GM18508 (cell line): ENCODE measurements at regions not wholly inside any gene's neighbourhood (a gene's known extent, or its start where the extent isn't known, plus 50 kb on each side); places are given as distances from the start of the nearest gene placed in this dataset.

Experiments
- ATAC-seq: cut with Tn5 transposase; IDR thresholded peaks from one replicate; pipeline ENCODE4 v1.9.1; 2021; ENCODE audit warnings: moderate number of reproducible peaks; ENCODE audit not compliant: insufficient read depth, unreplicated experiment

DNA sequence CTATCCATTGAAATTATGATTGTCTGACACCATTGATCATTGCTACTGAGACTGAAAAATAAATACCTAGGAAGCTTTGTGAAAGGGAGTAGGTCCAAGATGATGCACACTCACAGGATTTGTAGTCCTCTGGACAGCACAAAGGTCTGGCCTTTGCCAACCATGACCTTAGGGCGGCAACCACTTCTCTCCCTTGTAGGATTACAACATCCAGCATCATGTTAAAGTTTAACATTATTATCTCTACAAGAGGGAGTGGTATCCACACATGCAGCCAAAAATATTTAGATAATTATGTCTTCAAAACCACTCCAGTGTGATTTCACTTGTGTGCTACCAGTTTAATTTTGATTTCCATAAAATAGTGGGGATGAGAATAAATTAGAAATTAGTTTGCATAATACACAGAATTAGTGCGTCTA is 51.1 kb upstream of the NHSL1 start:
- no peak for ATAC-seq

DNA sequence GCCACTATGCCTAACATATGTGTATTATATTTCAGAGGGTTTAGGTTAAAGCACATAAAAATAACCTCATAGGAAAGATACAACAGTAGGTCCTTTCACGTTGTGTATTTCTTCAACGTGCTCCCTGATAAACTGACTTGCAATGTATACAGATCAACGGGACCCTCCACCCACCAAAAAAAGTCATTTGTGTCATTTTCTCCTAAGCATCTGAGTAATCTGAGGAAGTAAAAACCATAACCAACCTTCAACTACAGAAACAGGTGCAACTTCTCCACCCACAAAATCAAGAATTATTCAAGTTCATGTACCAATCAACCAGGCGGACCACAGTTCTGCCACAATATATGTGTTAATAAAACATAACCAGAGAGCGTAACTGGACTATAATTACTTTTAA is 54.9 kb upstream of the NHSL1 start:
- no peak for ATAC-seq

DNA sequence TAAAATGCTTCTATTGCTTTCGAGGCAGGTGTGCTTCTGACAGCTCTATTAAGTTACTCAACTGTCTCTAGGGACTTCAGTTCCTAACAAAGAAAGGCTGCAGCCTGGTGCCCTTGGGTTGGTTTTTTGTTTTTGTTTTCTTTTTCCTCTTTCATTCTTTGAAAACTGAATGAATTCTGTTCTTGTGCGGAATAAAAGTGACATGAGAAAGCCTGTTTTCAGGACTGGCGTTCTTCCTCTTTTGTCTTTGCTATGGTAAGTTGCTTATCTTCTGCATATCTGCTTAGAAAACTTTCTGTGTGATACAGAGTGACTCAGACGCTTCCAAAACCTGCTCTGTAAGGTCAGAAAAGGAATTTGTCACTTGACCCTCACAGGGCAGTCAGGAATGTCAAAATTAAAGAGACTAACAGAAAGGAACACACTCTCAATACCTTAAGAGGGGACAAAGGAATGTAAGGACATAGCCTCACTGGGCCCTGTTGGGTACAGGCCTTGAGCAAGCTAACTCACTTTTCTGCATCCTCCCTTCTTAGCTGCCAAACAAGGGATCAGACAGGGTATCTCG is 56.2 kb upstream of the NHSL1 start:
- ATAC-seq = no peak

DNA sequence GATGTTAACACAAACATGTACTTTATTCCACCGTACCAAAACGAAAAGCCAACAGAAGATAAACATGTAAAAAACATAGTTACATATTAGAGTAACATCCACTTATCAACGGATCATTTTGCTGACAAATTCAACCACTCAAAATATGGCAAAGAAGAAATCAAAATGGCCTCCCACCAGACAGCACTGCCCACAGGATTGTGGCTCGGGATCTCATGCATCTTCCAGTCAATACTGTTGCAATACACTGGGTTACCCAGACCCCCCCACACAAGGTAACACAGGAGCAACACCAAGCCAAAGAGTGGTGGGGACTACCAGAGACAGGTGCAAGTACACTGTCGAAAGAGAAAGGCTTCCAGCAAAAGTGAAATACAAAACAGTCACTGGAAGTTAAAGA is 57.9 kb upstream of the NHSL1 start:
- ATAC-seq = no peak

DNA sequence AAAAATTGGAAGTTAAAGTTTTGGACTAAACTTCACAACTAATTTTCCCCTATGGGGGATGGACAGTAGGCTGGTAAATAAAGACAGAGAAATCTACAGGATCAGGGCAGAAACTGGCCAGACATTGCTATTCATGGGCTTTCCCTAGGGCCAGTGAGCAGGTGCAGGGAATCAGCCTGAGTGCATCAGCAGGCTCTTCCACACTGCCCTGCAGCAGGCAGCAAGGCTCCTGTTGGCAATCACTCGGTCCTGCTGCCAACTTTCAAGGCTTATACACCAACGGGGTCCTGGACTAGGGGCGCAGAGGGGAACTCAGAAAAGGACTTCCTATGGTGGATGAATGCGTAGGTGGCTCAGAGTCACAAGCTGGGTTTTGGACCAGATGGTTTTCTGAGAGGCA is 59.8 kb upstream of the NHSL1 start:
- no peak for ATAC-seq

DNA sequence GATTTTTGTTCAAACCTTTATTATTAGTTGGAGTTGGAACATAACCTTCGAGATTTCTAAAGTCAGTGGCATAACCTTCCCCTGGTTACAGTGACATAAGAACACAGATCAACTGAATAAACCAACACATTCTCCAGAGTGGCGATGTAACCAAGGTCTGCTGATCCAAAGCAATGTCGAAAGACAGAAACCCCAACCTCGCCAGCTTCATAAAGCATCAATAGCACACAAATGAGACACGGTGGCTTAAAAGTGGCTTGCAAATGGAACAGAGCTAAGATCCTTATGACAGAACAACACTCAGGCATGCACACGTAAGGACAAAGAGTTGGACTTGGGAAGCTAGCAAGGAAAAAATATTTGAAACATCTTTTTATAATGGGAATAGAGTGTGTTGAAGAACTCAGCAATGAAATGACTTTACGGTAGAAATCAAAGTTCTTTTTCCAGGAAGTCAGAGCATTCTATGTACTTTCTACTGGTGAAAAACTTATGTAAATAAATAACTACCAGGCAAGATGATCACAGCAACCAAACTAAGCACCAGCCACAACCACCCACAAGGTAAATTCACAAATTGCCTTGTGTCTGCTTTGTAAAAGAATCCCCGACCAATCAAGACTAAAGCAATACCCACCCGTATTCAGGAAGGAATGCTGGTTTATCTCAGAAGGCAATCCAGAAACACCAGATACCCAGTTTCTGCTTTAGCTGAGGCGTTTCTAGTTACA is 61.0 kb upstream of the NHSL1 start:
- no peak for ATAC-seq

DNA sequence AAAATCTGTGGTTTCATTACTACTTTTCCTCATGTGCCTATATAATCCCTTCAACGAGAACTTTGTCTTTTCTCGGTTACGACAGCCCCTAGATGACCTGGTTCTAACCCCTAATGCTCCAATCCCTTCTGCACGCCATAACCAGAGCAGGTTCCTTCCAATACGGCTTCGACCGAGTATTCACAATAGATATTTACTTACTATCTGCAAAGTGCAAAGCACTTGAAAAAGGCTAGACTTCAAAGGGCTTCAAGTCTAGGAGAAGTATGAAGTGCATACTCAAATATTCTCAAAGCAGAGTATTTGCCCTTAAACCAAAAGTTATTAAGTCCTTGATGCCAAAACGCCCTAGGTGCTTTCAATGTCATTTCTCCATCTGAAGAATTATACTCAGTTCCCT is 63.4 kb upstream of the NHSL1 start:
- ATAC-seq = no peak

DNA sequence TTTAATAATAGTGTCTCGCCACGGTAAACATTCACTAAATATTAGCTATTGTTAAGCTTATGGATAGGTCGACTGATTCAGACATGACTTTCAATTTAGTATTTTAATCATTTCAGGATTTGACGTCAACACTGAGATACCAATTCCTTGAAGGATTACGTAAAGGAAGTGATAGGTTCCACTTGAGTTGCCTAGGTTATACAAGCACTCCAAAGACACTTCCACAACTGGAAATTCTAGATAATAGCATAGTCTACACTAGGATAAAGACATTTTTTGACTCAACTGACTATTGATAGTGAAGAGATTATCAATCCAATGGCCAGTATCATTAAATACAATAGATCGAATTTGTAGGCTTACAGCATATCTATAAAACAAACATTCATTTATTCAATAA is 63.9 kb upstream of the NHSL1 start:
- no peak for ATAC-seq

DNA sequence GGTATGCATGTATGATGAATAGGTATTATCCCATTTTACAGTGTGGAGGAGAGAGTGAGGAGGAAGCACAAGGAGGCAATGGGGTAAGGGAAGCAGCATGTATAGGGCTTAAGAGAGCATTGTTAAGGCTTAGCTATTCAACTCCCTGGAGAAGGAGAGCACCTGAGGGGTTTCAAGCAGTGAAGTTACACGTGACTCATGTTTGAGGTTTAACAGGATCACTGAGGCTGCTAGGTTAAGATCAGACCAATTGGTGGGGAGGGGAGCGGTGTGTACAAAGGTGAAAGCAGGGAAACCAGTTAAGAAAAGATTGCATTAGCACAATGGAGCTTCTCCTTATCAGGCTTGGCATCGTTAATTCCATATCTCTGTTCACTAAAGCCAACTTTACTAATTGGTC is 64.4 kb upstream of the NHSL1 start:
- ATAC-seq = no peak

DNA sequence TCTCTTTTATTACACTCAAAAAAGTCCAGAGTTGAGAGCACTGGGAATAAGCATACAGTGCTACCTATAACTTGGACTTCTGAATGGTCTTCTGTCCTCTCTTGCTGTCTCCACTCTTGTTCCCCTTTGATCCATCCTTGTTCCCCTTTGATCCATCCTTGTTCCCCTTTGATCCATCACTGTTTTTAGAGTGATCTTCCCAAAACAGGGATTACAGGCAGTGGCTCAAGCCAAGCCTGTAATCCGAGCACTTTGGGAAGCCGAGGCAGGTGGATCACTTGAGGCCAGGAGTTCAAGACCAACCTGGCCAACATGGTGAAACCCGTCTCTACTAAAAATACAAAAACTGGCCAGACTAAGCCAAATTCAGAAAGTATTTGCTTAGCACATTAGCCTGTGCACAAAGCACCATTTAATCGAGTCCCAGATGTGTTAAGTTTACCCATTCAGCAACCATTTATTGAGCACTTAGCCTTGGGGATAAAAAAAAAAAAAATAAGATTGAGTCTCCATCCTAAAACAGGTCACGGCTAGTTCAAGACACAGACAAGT is 65.0 kb upstream of the NHSL1 start:
- no peak for ATAC-seq

DNA sequence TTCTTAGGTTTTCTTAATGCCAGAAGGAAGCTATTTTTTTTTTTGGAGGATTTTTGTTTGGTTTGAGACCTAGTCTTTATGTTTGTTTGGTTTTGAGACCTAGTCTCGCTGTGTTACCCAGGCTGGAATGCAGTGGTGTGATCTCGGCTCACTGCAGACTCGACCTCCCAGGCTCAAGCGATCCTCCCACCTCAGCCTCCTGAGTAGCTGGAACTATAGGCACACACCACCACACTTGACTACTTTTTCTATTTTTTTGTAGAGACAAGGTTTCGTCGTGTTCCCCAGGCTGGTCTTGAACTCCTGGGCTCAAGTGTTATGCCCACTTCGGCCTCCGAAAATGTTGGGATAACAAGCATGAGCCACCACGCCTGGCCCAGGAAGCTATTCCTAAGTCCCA is 67.8 kb upstream of the NHSL1 start:
- ATAC-seq = no peak

DNA sequence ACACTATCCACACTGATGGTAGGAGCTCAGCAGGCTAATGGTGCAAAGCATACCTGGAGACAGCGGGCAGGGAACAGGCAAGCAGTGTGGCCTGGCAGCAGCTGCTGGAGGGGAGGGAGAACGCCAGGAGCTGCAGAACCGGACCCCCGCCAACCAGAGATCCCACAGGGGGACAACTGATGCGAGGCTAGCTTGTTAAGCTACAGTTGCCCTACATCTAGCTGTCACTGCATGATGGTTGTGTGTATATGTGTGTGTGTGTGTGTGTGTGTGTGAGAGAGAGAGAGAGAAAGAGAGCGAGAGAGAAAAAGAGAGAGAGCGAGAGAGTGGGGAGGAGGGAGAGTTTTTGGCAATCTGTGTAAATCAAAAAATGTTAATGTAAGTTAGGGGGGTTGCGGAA is 69.7 kb upstream of the NHSL1 start:
- ATAC-seq = no peak

DNA sequence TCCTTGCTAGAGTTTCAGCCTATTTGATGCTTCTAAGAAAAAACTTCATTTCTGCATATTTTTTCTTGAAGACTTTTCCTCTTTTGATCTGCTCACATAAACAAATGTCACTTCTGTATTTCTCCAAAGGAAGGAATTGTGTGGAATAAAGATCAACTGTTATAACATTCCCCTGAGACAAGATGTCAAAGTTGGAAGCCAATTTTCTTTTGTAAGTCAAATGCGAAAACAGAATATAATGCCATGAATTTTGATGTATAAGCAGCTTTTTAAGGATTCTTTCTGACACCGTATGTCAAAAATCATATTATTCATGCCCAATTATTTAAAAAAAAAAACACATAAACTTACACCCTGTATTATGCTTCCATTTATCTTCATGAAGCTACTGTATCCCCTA is 70.3 kb upstream of the NHSL1 start:
- ATAC-seq = no peak

DNA sequence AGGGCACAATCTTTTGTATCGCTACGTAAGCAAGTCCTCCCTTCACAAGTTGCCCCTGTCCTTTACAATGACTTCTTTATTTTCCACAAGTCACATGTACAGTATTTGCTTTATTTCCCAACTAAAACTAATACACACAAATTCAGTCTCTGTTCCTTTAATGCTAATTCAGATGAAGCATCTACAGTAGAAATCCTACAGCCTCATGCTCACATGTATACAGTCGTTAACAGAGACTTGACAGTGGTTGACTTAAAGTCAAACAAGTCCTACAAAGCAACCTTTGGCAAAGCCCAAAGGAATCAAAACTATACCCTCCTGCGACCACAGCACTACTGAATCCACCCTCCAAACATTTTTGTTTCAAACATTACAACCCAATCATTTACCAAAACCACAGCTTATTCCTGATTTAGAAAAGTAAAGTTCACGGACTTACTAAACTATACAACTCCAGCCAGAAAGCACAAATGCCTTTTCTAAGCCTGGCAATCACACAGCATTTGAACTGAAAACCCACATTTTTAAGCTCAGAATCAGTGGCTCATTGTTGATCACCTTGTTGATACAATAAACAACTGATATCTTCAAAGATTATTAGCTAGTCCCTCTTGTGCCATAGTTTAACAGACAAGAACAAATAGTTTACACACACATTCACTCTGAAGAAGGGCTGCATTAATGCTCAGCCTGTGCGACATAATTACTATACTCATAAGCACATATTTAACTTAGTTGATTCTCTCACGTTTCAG is 70.9 kb upstream of the NHSL1 start:
- no peak for ATAC-seq

DNA sequence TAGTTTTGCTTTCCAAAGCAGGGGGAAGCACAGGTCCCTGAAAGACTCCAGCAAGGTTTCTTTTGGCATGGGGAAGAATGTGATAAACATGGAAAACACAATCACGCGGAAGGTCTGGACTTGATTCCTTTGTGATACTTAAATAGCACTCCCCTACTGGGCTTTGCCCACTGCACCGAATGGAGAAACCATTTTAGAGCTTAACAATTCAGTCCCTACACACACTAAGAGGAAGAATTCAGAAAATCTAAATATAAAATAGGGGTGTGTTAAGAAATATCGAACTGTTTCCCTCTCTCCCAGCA is 71.4 kb upstream of the NHSL1 start:
- no peak for ATAC-seq

DNA sequence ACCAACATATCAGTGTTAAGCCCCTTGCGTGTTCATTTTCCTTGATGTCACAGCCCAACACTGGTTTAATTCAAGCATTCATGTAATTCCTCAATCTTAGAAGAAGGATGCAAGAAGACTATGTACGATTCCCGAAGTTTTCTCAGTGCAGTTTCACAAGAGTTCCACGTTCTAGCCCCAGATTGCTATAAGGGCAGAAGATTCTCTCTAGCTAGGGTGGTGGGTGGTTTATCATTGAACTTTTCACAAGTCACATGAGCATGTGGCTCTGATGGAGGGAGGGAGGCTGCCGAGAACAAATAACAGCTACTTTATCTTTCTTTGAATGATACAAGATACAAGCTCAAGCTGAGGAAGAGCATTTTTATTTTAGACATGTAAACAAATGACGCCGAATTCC is 71.9 kb upstream of the NHSL1 start:
- ATAC-seq = no peak

DNA sequence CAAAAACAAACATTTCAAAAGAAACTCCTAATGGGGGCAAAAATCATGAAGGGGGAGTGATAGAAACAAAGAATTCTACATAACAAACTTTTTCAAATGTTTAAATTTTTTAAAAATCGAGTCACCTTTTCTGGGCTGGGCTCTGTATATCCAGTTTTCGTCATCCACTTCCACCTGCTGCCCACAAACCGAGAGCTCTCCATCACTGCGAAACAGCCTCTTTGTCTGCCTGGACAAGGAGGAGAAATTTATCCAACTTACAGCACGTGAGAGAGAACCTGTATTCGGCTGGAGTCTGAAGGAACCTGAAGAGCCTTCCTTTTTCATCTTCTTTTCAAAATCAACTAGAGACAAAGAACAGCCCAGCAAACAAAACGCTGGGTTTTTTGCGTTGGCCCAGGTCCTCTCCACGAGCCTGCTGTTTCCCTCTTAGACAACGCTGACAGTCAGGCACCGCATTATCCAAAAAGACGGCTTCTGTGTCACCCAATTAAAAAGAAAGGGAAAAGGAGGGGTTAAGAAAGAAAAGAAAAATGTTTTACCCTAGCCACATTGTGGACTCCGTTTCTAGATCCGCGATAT is 72.4 kb upstream of the NHSL1 start:
- no peak for ATAC-seq

DNA sequence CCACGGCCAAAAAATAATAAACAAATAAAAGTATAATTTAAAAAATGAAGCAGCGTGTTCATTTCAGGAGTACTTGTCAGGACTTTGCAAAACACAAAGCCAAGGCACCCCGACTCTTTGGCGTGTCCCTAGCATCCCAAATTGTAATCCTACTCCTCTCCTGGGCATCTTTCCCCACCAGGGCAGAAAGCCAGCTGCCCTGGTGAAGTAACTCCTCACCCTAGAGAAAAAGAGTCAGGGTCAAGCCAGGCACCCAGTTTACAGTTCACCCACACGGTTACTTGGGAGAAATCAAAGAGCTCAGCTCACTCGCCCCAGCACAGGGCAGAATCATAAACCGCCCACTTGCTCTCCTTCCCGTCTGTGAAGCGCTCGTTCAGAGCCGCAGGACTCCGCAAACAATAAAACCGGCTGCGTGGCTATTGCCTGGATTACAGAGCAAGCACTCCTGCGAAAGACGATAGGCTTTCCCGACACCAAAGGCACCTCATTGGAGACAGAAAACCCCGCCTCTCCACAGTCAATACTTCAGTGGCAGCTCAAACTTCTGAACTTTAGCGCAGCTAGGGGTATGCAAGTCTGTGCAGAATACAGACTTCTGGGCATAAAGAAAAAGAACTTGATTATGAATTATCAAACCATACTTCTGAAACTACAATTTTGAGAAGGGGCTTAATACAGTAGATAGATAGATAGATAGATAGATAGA is 73.0 kb upstream of the NHSL1 start:
- ATAC-seq = no peak

DNA sequence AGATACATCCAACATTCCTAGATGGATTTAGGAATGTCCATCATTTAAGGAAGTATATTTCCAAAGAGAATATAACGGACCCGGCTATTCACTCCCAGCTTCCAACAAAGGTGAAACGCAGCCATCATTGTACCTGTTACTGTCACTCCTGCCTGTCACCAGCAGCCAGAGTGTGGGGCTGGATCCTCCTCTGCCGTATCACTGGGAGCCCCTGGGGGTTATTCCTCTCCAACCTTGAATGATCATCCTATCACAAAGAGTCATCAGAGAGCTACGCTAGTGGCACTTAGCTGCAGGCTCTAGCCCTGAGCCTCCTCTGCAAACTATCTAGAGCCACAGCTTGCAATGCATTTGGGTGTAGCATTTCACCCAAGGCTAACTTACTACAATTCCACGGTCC is 73.6 kb upstream of the NHSL1 start:
- no peak for ATAC-seq

DNA sequence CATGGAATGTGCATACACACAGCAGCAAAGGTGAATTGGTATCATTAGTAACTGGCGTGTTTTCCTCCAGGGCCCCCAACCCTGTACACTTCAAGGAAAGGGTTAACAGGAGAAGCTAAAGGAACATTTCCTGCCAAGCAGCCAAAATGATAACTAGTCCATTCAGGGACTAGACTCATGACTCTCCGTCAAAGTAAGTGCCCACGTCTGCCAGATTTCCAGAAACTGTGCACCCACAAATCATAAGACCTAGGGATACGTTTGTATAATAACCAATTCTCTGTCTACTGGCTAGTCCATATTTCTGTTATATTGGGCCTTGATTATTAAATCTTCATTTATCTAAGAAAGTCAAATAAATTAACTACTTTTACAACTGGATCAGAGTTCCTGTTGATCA is 76.0 kb upstream of the NHSL1 start:
- ATAC-seq = no peak

DNA sequence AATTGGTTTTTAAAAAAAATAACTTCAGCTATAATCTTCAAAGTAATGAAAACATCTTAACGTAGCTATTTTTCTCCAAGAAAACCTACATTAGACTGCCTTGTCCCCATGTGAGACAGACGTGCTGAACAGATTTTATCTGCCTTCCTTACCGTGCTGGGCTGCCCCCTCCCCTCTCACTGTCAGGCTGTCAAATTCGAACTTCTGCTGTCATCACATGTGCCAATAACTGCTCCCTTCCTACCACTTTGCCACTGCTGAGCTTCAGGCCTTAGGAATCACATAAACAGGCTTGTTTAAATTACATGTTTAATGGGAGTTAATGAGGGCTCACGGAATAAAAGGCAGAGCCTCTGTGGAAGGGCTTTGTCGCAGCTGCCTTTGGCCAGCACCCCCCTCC is 77.0 kb upstream of the NHSL1 start:
- no peak for ATAC-seq
